H9 (cell line): ENCODE measurements at regions not wholly inside any gene's neighbourhood (a gene's known extent, or its start where the extent isn't known, plus 50 kb on each side); places are given as distances from the start of the nearest gene placed in this dataset.

ENCODE experiments used
- DNase-seq: peaks from one replicate; pipeline ENCODE4 v3.0.0-alpha.2; 2017
- H2AFZ ChIP-seq: one replicate; pipeline ENCODE4 v1.6.1; 2013; ENCODE audit warnings: mild to moderate bottlenecking, low read length, control low read depth, moderate library complexity
- H2AK5ac ChIP-seq: 2 replicates; pipeline ENCODE4 v1.6.1; 2013; ENCODE audit warnings: low read length, control low read depth, mixed read lengths; ENCODE audit not compliant: insufficient read length
- H2BK120ac ChIP-seq: one replicate; pipeline ENCODE4 v1.6.1; 2013; ENCODE audit warnings: low read depth, mild to moderate bottlenecking, low read length, control low read depth, inconsistent platforms; ENCODE audit not compliant: poor library complexity, severe bottlenecking
- H2BK12ac ChIP-seq: 2 replicates; pipeline ENCODE4 v1.6.1; 2013; ENCODE audit warnings: low read length, control low read depth, mixed read lengths, low read depth; ENCODE audit not compliant: insufficient read length
- H2BK15ac ChIP-seq: 2 replicates; pipeline ENCODE4 v1.6.1; 2013; ENCODE audit warnings: low read depth, low read length, control low read depth
- H2BK20ac ChIP-seq: one replicate; pipeline ENCODE4 v1.6.1; 2013; ENCODE audit warnings: low read depth, mild to moderate bottlenecking, low read length, control low read depth, inconsistent platforms; ENCODE audit not compliant: poor library complexity, severe bottlenecking
- H2BK5ac ChIP-seq: 2 replicates; pipeline ENCODE4 v1.6.1; 2013; ENCODE audit warnings: low read length, control low read depth, mixed read lengths; ENCODE audit not compliant: insufficient read length
- H3K14ac ChIP-seq: 2 replicates; pipeline ENCODE4 v1.6.1; 2013; ENCODE audit warnings: low read length, control low read depth; ENCODE audit not compliant: insufficient read depth
- H3K18ac ChIP-seq: 2 replicates; pipeline ENCODE4 v1.6.1; 2013; ENCODE audit warnings: low read depth, mild to moderate bottlenecking, mixed read lengths, low read length, control low read depth; ENCODE audit not compliant: insufficient read length
- H3K23ac ChIP-seq: 2 replicates; pipeline ENCODE4 v1.6.1; 2013; ENCODE audit warnings: low read length, control low read depth, mixed read lengths, low read depth; ENCODE audit not compliant: insufficient read length
- H3K23me2 ChIP-seq: 2 replicates; pipeline ENCODE4 v1.6.1; 2013; ENCODE audit warnings: low read depth, mild to moderate bottlenecking, mixed read lengths, low read length, control low read depth; ENCODE audit not compliant: insufficient read length, poor library complexity, severe bottlenecking
- H3K27ac ChIP-seq: 2 replicates; pipeline ENCODE4 v1.5.1; 2013; ENCODE audit warnings: low read length, control low read depth, mixed read lengths, low read depth; ENCODE audit not compliant: insufficient read length
- H3K27me3 ChIP-seq: 2 replicates; pipeline ENCODE4 v1.6.1; 2013; ENCODE audit warnings: low read length, control low read depth, inconsistent platforms; ENCODE audit not compliant: insufficient read depth
- H3K4ac ChIP-seq: 2 replicates; pipeline ENCODE4 v1.6.1; 2013; ENCODE audit warnings: low read depth, mild to moderate bottlenecking, control low read depth, inconsistent platforms, low read length, moderate library complexity
- H3K4me1 ChIP-seq: 2 replicates; pipeline ENCODE4 v1.6.1; 2013; ENCODE audit warnings: low read length, control low read depth, inconsistent platforms; ENCODE audit not compliant: insufficient read depth
- H3K4me2 ChIP-seq: 2 replicates; pipeline ENCODE4 v1.6.1; 2013; ENCODE audit warnings: low read length, control low read depth, mixed read lengths; ENCODE audit not compliant: insufficient read length, insufficient read depth
- H3K56ac ChIP-seq: 2 replicates; pipeline ENCODE4 v1.6.1; 2013; ENCODE audit warnings: low read depth, mild to moderate bottlenecking, mixed read lengths, low read length, control low read depth; ENCODE audit not compliant: insufficient read length
- H3K79me1 ChIP-seq: 2 replicates; pipeline ENCODE4 v1.6.1; 2013; ENCODE audit warnings: low read depth, mild to moderate bottlenecking, moderate library complexity, low read length, control low read depth, inconsistent platforms; ENCODE audit not compliant: insufficient read depth, poor library complexity, severe bottlenecking
- H3K79me2 ChIP-seq: 2 replicates; pipeline ENCODE4 v1.6.1; 2013; ENCODE audit warnings: low read length, control low read depth, inconsistent platforms; ENCODE audit not compliant: insufficient read depth
- H3K9ac ChIP-seq: 2 replicates; pipeline ENCODE4 v1.6.1; 2013; ENCODE audit warnings: low read length, control low read depth, mixed read lengths; ENCODE audit not compliant: insufficient read length; ENCODE audit errors: extremely low read depth
- H3K9me3 ChIP-seq: one replicate; pipeline ENCODE4 v1.6.1; 2013; ENCODE audit warnings: low read depth, low read length, inconsistent platforms; ENCODE audit not compliant: control insufficient read depth
- H3T11ph ChIP-seq: one replicate; pipeline ENCODE4 v1.6.1; 2013; ENCODE audit warnings: mild to moderate bottlenecking, low read length, control low read depth, inconsistent platforms
- H4K20me1 ChIP-seq: one replicate; pipeline ENCODE4 v1.6.1; 2013; ENCODE audit not compliant: control insufficient read depth, insufficient read length, insufficient read depth
- H4K5ac ChIP-seq: 2 replicates; pipeline ENCODE4 v1.6.1; 2013; ENCODE audit warnings: low read depth, mild to moderate bottlenecking, mixed read lengths, low read length, control low read depth; ENCODE audit not compliant: insufficient read length
- H4K8ac ChIP-seq: replicated peaks from 2 replicates; pipeline ENCODE4 v1.6.1; 2013; ENCODE audit warnings: low read length, control low read depth, mixed read lengths, low read depth; ENCODE audit not compliant: insufficient read length
- H4K91ac ChIP-seq: 2 replicates; pipeline ENCODE4 v1.6.1; 2013; ENCODE audit warnings: low read depth, mild to moderate bottlenecking, moderate library complexity, mixed read lengths, low read length, control low read depth; ENCODE audit not compliant: insufficient read length
- H3K27ac Mint-ChIP-seq, 3 experiments: 2 replicates in 2 of 3; 3 replicates in 1 of 3; pipeline ENCODE4 v1.8.0; 2020 to 2021; ENCODE audit warnings: mixed read lengths in 3 of 3, mild to moderate bottlenecking in 1 of 3, moderate library complexity in 1 of 3
- H3K27me3 Mint-ChIP-seq: 2 replicates; pipeline ENCODE4 v1.8.0; 2021; ENCODE audit warnings: low read depth, mild to moderate bottlenecking, moderate library complexity, mixed read lengths
- H3K36me3 Mint-ChIP-seq, 3 experiments: 2 replicates in 2 of 3; 3 replicates in 1 of 3; pipeline ENCODE4 v1.8.0; 2020 to 2021; ENCODE audit warnings: low read depth in 3 of 3, mixed read lengths in 3 of 3; ENCODE audit not compliant: insufficient read depth in 1 of 3
- H3K4me1 Mint-ChIP-seq, 2 experiments: 2 replicates each; pipeline ENCODE4 v1.8.0; 2020; ENCODE audit warnings: mixed read lengths in 2 of 2
- H3K4me3 Mint-ChIP-seq, 2 experiments: 2 replicates in 1 of 2; 3 replicates in 1 of 2; pipeline ENCODE4 v1.8.0; 2020 to 2021; ENCODE audit warnings: mild to moderate bottlenecking in 2 of 2, mixed read lengths in 2 of 2, moderate library complexity in 1 of 2
- H3K9me3 Mint-ChIP-seq, 2 experiments: 2 replicates in 1 of 2; 3 replicates in 1 of 2; pipeline ENCODE4 v1.8.0; 2020; ENCODE audit warnings: mild to moderate bottlenecking in 2 of 2, mixed read lengths in 2 of 2, moderate library complexity in 1 of 2
- CTCF ChIP-seq: fragments of 200-600 bp; sonication (generic); conservative IDR thresholded peaks from 3 replicates; pipeline ENCODE4 v1.8.0; 2021; ENCODE audit warnings: antibody characterized with exemption, mild to moderate bottlenecking
- whole genome bisulfite sequencing: extraction: QIAGEN DNeasy Blood & Tissue Kit; methylation state at CpG from one replicate; pipeline ENCODE4 v1.1.7; 2013; ENCODE audit warnings: missing lambda C conversion rate, low lambda C conversion rate, mixed read lengths; ENCODE audit not compliant: insufficient read length; ENCODE audit errors: extremely low coverage; 5-methylcytosine and 5-hydroxymethylcytosine counted together

GRCh38 chr1:192952646-192953045, 106.5 kb downstream of the UCHL5 start:
- no peaks in the 10 kb centered on the region for H3K27me3 ChIP-seq
- H3K9me3 ChIP-seq = no peaks in the 10 kb centered on the region
- no peak overlapping the region for H3T11ph ChIP-seq
- H2AK5ac ChIP-seq = no peak overlapping the region
- Mint-ChIP-seq H3K27me3 (no peaks in the 10 kb centered on the region), H3K27ac (no peak overlapping the region), H3K36me3 (no peaks in the 10 kb centered on the region), H3K9me3 (no peaks in the 10 kb centered on the region), H3K4me3 (no peak overlapping the region), H3K4me1 (peaks cover 5% of the 10 kb centered on the region in 2 experiments)
- no CpG with 5 or more reads among the region's 2 CpGs for WGBS
- no peak overlapping the region for H3K27ac ChIP-seq
- no peak overlapping the region for H4K8ac ChIP-seq
- H2BK20ac ChIP-seq = no peak overlapping the region
- H3K79me2 ChIP-seq = no peaks in the 10 kb centered on the region
- H2AFZ ChIP-seq = no peak overlapping the region
- H3K23me2 ChIP-seq = no peaks in the 10 kb centered on the region
- no peak overlapping the region for H3K4ac ChIP-seq
- no peak overlapping the region for H3K14ac ChIP-seq
- H3K56ac ChIP-seq = no peak overlapping the region
- no peak overlapping the region for H3K9ac ChIP-seq
- no peaks in the 10 kb centered on the region for H3K79me1 ChIP-seq
- TF ChIP-seq CTCF = no peak
- H2BK12ac ChIP-seq = no peak overlapping the region
- H3K18ac ChIP-seq = no peak overlapping the region
- no peak for DNase-seq
- H3K4me2 ChIP-seq = no peak overlapping the region
- H3K4me1 ChIP-seq = no peaks in the 10 kb centered on the region
- no peak overlapping the region for H3K23ac ChIP-seq
- no peaks in the 10 kb centered on the region for H4K20me1 ChIP-seq
- no peak overlapping the region for H4K5ac ChIP-seq
- H2BK120ac ChIP-seq = no peak overlapping the region
- H4K91ac ChIP-seq = no peak overlapping the region
- H2BK15ac ChIP-seq = no peak overlapping the region
- H2BK5ac ChIP-seq = no peak overlapping the region
